GM12864 (cell line): ENCODE measurements at regions not wholly inside any gene's neighbourhood (a gene's known extent, or its start where the extent isn't known, plus 50 kb on each side); places are given as distances from the start of the nearest gene placed in this dataset.

Source experiments
- DNase-seq: peaks from one replicate; pipeline ENCODE4 v3.0.0-alpha.2; 2011; ENCODE audit warnings: low read depth
- H3K4me3 ChIP-seq: 2 replicates; pipeline ENCODE4 v1.5.1; 2011; ENCODE audit warnings: mild to moderate bottlenecking, low read depth, low read length, control low read depth
- CTCF ChIP-seq: IDR thresholded peaks from 2 replicates; pipeline ENCODE4 v1.5.1; 2011; ENCODE audit warnings: low read depth, mild to moderate bottlenecking, moderate library complexity, low read length, control low read depth, inconsistent platforms; ENCODE audit errors: missing control alignments

- no peak overlapping the region for H3K4me3 ChIP-seq
- no peak for TF ChIP-seq CTCF
- DNase-seq, result no peak
These were observed 202.4 kb downstream of the INSIG2 start for GRCh38 chr2:118290411-118291250.

GRCh38 chr2:118279005-118279404 is 190.7 kb downstream of the INSIG2 start:
- no peak for DNase-seq
- no peak overlapping the region for H3K4me3 ChIP-seq
- TF ChIP-seq CTCF, result no peak

GRCh38 chr2:118278046-118278445 is 189.8 kb downstream of the INSIG2 start:
- no peak overlapping the region for H3K4me3 ChIP-seq
- no peak for DNase-seq
- TF ChIP-seq CTCF, result no peak

- TF ChIP-seq CTCF, result no peak
These were observed 186.7 kb downstream of the INSIG2 start for GRCh38 chr2:118274841-118275510.

GRCh38 chr2:118272391-118272790 is 184.1 kb downstream of the INSIG2 start:
- no peak for DNase-seq
- no peak for TF ChIP-seq CTCF
- H3K4me3 ChIP-seq, result no peak overlapping the region

More at GRCh38 chr2:118274841-118275510, 186.7 kb downstream of the INSIG2 start:
- DNase-seq, result no peak
- no peak overlapping the region for H3K4me3 ChIP-seq

- no peak overlapping the region for H3K4me3 ChIP-seq
- no peak for DNase-seq
- TF ChIP-seq CTCF, result peak; percentile 51
These were observed 181.3 kb downstream of the INSIG2 start for GRCh38 chr2:118269408-118270051.
